GM19238 (cell line): ENCODE measurements at regions not wholly inside any gene's neighbourhood (a gene's known extent, or its start where the extent isn't known, plus 50 kb on each side); places are given as distances from the start of the nearest gene placed in this dataset.
"Not testable (repeated sequence)": the region's sequence is repeated elsewhere in the genome, so short reads cannot be mapped to it uniquely, and the experiment has no call there.

Source experiments
- DNase-seq: peaks from one replicate; pipeline ENCODE4 v3.0.0; 2011; ENCODE audit warnings: low spot score; ENCODE audit not compliant: insufficient read length

DNA sequence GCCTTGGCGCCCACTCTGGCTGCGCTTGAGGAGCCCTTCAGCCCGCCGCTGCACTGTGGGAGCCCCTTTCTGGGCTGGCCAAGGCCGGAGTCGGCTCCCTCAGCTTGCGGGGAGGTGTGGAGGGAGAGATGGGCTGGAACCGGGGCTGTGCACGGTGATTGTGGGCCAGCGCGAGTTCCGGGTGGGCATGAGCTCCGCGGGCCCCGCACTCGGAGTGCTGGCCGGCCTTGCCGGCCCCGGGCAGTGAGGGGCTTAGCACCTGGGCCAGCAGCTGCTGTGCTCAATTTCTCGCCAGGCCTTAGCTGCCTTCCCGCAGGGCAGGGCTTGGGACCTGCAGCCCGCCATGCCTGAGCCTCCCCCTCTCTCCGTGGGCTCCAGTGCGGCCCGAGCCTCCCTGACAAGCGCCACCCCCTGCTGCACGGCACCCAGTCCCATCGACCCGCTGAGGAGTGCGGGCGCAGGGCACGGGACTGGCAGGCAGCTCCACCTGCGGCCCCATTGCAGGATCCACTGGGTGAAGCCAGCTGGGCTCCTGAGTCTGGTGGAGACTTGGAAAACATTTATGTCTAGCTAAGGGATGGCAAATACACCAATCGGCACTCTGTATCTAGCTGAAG, 643.6 kb upstream of the CPEB2 start:
- DNase-seq: not testable (repeated sequence)

DNA sequence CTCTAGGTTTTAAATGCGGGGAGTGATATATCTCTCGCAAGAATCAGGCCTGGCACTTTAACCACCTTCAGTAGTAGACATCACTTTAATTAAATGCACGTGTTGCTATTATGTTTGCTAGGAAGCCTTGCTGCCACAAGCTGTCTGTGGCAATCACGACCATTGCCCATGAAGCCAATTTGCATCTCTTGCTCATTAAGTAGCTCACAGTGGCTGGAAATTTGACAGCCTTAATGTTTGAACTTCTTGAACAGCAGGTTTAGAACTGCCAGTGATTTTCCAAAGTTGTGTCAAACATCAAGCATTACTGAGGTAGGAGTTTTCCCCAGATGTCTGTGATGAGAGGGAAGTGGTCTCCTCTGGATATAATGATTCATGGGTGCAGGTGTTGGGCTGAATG, 642.3 kb upstream of the CPEB2 start:
- DNase-seq: no peak

DNA sequence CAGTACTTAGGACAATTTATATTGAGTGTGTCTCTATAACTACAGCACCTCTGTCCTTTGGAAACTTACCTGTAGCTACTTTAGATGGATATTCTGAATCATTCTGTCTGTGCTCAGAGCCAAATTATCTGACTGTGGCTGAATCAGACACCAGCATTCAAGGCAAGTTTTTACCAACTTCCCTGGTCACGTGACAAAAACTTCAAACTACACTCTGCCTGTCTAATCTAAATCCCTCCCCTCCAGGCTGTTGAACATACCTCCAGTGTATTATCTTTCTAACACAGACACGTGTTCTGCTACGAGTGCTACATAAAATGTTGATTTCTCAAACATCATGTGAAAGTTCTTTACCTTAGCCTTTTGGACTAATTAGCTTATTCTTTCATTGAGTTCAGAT, 641.2 kb upstream of the CPEB2 start:
- no peak for DNase-seq

DNA sequence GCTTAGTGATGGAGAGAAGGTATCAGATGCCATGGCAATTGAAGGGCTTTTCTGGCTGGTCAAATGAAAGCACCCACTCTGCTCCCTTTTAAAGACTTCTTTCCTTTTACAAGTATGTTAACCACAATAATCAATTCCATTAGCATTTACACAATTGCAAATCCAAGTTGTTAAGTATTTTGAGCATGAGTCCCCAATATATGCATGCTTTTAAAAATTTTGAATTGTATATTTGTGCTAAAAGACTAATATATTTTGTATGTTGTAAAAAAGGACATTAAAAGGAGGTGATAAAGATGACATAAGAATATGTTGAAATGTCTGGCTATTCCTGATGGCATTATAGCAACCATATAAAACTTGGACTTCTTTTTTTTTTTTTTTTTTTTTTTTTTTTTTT, 639.9 kb upstream of the CPEB2 start:
- no peak for DNase-seq

DNA sequence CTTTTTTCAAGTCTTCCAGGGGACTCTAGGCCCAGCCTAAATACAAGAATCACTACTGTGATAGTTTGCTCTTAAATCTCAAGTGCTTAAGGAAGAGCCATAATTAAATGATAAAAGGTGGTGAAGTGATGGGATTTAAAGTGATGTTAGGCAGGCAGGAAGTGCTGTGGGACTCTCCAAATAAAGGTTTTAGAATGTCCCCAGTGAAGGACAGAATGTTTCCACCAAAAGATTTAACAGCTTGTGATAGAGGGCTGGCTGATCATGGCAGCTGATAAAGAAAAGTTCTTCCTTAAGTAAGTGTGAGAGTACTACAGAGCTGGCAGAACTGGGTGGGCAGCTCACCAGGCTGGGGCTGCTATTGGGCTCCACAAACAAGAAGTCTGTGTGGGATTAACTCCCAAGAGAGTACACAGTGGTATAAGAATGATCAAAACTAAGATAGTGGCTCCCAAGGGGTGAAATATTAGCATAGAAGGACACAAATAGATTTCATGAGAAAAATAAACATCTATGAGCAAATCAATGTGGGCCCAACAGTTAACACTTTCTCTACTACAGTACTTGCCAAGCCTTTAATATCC, 637.2 kb upstream of the CPEB2 start:
- DNase-seq: no peak

DNA sequence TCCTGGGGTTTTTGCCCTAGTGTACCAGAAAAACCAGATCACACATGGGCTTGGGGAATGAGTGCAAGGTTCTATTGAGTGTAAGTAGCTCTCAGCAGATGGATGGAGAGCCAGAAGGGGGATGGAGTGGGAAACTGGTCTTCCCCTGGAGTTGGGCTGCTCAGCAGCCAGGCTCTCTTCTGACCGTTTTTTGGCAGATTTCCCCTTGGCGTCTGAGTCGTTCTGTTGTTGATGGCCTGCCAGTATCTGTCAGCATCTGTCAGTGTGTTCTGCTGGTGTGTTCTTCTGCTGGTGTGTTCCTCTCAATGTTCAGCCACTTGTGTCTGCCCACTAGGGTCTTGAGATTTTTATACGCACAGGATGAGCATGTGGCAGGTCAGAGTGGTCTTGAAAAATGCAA, 633.9 kb upstream of the CPEB2 start:
- no peak for DNase-seq

DNA sequence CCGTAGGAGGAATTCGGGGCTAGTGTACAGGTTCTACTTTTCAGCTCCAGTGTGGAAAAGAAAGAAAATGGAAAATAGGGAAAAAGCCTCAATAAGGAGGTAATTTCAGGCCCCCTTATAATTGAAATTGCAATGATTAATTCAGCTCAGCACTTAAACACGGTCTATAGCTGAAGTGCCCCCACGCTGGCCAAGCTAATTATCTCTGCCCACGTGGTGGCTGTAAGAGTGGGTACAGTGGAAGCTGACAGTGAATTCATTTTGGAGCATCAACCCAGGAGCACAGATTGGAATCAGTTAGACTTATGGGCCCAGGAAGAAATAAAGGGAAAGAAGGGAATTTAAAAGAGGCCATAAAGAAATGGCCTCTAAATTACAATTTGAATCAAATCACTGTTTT, 631.1 kb upstream of the CPEB2 start:
- DNase-seq: no peak

DNA sequence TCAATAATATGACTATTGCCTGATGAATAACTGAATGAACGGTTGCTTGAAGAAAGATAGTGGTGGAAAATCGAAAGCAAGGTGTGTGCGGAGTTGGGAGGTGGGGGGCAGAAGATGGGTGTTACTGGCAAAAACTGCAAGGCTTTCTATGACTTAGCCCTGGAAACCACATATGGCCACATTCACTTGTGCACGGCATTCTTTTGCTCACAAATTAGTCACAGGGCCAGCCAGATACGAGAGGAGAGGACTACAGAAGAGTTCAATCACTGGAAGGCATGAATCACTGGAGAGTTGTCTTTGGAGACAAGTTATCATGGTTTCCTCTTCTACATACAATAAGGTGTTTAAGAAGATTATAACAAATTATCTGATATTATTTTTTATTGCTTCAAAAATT, 626.5 kb upstream of the CPEB2 start:
- no peak for DNase-seq

DNA sequence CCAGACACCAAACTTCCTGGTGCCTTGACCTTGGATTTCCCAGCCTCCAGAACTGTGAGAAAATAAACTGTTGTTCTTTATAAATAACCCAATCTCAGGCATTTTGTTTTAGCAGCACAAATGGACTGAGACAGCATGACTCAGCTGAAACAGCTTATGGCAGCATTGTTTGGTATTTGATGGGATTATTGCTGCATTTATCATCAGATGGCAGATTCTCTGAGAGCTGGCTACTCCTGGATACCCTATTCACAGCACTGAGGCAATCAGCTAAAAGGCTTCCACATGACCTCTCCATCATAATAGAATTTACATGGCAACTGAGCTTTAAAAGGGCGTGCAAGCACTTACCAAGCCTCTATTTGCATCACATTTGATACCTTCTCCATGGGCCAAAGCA, 623.1 kb upstream of the CPEB2 start:
- DNase-seq: no peak

DNA sequence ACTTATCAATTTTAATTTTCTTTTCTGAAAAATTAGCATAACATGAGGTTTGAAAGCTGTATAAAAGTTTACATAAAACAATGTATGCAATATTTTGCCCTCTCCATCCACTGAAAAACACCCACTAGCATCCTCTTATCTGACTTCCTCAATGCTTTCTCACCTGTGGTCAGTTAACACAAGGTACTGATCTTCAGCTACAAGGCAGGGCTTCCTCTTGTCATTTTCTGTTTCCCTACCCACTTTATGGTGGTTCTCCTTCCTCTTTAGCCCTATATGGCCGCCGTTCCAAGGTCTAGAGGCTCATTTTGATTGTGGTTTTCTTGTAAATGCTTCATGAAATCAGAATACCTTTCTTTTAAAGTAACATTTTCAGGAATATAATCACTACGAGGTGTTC, 618.6 kb upstream of the CPEB2 start:
- no peak for DNase-seq

DNA sequence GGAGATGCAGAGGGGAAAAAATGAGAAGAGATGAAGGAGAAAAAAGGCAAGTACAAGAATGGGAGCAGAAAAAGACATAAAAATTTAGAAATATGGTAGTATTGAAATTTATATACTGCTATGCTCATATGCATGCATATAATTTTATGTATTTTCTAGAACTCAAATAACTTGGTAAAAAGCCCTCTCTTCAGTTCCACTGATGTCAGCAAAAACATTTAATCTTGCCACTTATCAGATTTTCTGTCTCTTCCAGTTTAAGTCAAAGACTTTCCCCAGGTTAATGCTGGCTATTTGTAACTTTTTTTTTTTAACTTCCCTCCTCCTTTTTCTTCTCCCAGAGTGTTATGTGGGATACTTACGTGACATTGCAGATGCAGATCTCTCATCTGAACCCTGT, 617.5 kb upstream of the CPEB2 start:
- no peak for DNase-seq

DNA sequence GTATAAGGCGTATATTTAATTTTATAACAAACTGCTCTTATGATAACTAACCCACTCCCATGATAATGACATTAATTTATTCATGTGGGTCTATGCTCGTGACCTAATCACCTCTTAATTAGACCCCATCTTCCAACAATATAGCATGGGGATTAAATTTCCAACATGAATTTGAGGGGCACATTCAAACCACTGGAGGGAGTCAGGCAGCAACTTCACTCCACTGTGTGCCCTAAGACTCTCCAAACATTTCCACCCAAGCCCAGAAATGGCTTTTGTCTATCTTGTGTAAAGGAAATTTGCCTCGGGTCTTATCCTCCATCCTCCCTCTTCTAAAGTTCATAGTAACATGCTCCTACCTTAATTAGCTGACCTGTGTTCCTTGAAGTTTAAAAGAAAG, 616.1 kb upstream of the CPEB2 start:
- DNase-seq: no peak

DNA sequence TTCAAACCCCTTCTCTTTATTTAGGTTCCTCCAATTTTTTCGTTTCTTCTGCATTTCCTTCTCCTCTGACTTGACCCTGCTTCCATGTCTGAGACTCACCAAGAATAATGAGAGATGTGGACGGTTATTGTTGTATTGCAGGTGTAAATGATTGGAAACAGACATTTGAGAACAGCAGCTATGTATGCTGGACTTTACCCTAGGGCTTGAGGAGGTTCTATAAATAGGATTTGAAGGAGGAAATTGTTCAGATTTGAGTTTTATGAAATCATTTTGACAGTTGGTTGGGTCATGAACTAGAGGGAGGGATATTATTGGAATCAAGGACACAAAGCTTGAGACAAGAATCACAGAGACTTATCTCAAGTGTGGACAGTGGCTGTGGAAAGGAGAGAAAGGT, 614.6 kb upstream of the CPEB2 start:
- no peak for DNase-seq

DNA sequence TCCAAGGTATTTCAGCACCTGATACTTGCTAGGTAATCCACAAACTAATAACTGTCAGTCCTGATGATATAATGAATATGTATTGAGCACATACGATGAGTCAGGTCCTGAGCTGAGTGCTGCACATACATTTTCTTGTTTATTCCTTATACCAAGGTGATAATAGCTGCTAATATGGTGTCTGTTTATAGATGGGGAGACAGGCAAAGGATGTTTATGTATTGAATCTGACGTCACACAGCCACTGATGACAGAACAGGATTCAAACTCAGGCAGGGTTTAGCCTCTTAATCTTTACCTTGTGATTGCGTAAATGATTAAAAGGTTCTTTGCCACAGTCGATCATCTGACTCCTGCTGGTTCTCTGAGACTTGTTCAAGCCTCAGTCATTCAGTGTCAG, 609.9 kb upstream of the CPEB2 start:
- no peak for DNase-seq

DNA sequence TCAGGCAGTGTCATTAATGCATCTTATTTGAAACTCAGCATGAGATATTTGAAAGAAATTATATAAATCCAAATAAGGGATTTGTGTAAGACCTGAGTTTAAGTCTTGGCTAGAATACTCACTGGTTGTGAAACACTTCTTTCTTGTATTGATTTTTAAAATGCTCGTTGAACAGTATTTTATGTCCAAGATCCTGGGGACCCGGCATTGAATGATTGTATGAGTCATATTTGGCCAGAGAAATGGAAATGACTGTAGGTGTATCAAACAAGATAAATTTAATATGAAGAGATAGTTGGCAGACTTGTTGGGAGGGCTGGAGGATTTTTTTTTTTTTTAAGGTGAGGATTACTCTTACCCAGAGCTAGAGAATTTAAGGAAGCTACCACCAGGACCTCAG, 606.1 kb upstream of the CPEB2 start:
- DNase-seq: no peak

DNA sequence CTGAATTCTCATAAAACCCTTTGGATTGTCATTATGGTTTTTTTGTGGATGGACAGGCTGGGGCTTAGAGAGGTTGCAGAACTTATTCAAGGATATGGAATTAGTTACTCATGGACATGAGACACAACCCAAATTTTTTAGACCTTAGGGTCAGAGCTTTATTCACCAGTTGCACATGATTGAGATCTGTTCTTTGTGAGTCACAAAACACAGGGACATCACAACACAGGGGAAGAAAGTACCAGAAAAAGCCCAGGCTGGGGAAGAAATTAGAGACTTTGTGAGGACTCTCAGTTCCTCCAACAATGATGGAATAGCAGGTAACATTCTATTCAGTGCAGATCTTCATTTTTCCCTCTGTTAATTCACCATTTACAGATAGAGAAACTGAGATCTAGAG, 602.4 kb upstream of the CPEB2 start:
- DNase-seq: no peak

DNA sequence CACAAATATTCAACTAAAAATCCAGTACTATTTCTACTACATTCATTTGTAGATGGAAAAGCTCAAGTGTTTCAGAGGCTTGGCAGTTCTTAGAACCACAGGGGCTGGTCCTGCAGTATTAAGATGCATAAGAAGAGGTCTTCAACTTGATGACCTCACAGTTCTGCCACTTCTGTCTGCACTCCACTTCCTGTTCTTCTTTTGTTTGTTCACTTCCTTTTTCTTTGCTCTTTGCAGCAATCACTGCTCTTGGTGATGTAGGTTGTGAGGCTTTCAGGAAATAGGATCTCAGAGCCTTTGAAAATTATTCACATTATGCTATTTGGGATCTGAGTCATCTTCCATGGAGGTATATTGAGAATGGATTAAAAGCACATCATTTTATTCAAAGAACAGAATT, 602.0 kb upstream of the CPEB2 start:
- DNase-seq: no peak

DNA sequence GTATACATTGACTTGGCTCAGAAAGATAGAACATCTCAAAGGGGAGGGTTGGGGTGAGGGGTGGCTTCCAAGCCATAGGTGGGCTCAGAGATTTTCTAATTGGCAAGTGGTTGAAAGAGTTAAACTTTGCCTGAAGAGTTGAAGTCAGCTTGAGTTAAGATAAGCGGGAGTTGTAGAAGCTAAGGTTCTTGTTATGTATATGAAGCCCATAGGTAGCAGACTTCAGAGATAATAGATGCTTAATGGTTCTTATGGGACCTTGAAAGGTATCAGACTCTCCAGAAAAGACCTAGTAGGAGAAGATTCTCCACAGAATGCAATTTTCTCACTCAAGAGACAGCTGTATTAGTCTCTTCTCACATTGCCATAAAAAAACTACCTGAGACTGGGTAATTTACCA, 599.1 kb upstream of the CPEB2 start:
- DNase-seq: no peak

DNA sequence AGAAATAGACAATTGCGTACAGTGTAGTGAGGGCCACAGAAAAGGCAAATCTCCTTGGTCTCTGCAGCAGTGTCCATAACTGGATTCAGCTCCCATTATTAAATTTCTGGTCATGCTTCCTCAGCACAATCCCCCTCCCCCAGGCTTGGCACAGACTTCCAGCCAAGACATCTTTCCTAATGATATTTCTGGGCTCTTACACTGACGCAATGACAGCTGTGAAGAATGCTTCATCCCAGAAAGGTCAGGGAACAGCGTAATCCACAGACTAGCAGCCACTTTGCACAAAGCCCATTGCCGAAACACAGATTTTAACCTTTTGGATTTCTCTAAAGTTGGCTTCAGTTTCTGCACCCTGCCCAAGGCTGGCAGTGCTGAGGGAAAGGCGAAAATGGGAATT, 597.6 kb upstream of the CPEB2 start:
- DNase-seq: no peak

DNA sequence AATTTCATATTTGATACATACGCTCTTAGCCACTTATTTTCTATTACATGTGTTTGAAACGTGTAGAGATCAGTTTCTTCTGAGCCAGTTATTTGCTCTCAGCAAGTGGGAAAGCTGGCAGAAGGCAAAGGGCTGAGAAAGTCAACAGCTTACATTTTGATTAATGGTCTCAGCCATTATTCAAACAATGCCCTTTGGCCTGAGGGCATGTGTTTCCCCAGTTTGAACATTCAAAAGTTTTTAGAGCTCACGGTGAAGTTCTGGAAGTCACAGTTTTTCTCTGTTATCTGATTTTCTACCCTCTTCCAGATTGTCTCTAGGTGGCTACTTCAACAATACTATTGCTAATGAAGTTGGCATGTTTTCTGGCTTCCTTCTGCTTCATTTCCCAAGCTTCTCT, 591.8 kb upstream of the CPEB2 start:
- no peak for DNase-seq

DNA sequence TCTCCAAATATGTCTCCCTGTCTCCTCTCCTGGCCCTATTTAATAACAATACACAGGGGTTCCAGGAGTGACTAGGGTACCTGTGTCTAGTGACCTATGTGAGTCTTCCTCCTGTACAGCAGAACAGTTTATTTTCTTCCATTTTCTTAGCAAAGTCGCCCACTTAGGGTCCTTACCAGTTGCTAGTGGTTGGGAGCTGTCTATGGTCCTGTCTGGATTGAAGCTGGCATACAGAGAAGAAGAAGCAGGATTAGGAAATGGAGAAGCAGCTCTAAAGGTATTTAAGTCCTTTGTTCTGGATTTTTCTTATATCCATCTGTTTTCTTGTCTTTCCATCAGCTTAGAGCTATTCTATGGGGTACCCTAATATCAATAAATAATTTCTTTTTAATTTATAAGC, 587.1 kb upstream of the CPEB2 start:
- no peak for DNase-seq

DNA sequence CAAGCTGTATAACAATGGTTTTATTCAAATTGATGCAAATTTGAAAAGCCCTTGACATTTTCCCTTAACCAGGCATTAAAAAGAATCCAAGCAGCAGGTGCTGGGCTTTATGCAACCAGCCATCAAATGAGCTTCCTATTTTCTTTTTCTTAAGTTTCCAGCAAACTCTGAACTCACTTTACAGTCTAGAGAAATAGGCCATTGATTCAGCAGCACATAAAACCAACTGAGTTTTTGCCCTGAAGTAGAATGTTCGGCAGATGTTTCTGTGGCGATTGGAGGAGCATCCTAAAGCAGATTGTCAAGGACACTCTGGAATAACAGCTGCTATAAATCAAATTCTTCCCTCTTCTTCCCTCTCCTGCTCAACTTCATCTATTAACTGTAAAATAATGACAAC, 582.8 kb upstream of the CPEB2 start:
- DNase-seq: no peak

DNA sequence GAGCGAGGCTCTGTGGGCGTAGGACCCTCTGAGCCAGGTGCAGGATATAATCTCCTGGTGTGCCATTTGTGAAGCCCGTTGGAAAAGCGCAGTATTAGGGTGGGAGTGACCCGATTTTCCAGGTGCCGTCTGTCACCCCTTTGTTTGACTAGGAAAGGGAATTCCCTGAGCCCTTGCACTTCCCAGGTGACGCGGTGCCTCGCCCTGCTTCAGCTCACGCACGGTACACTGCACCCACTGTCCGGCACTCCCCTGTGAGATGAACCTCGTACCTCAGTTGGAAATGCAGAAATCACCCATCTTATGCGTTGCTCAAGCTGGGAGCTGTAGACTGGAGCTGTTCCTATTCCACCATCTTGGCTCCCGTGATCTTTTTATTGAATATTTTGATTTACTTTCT, 576.0 kb upstream of the CPEB2 start:
- not testable (repeated sequence) for DNase-seq

DNA sequence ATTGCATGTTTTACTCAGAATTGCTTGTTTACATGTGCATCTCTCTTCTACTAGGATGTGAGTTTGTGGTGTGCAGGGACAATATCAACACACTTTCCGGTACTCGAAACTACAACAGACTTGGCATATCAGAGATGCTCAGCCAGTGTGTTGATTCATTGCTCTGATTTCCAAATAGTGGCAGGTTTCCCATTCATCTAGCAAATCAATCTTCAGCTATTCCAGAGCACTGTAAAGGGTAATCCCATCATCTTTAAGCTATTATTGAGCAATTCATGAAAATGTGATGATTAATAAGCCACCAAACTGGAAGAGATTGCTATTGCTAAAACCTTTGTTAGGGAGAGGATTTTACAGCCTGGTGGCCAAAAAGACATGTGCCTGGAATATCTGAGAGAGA, 574.2 kb upstream of the CPEB2 start:
- no peak for DNase-seq
